HG03135 (cell line): ENCODE measurements at regions not wholly inside any gene's neighbourhood (a gene's known extent, or its start where the extent isn't known, plus 50 kb on each side); places are given as distances from the start of the nearest gene placed in this dataset.

Experiments used
- ATAC-seq: cut with Tn5 transposase; IDR thresholded peaks from one replicate; pipeline ENCODE4 v1.9.1; 2021; ENCODE audit warnings: mild to moderate bottlenecking, moderate library complexity; ENCODE audit not compliant: unreplicated experiment

GRCh38 chr4:145347684-145348083 lies 134.0 kb upstream of the SMAD1 start:
- ATAC-seq = no peak

- ATAC-seq = no peak
Observed at GRCh38 chr4:145346081-145346480, 135.6 kb upstream of the SMAD1 start.

- no peak for ATAC-seq
Observed at GRCh38 chr4:145345401-145345800, 136.3 kb upstream of the SMAD1 start.

GRCh38 chr4:145341381-145341780 lies 140.3 kb upstream of the SMAD1 start:
- ATAC-seq = no peak

- ATAC-seq = no peak
Observed at GRCh38 chr4:145340071-145340675, 141.5 kb upstream of the SMAD1 start.

- ATAC-seq = no peak
Observed at GRCh38 chr4:145339075-145339725, 142.5 kb upstream of the SMAD1 start.

- no peak for ATAC-seq
Observed at GRCh38 chr4:145338568-145338967, 143.1 kb upstream of the SMAD1 start.

- no peak for ATAC-seq
Observed at GRCh38 chr4:145337391-145337790, 144.3 kb upstream of the SMAD1 start.

- no peak for ATAC-seq
Observed at GRCh38 chr4:145333786-145334185, 147.9 kb upstream of the SMAD1 start.

GRCh38 chr4:145326491-145326890 lies 146.1 kb upstream of the OTUD4 start:
- no peak for ATAC-seq

GRCh38 chr4:145324161-145324560 lies 143.8 kb upstream of the OTUD4 start:
- no peak for ATAC-seq

GRCh38 chr4:145320294-145320693 lies 139.9 kb upstream of the OTUD4 start:
- ATAC-seq = no peak

- ATAC-seq = no peak
Observed at GRCh38 chr4:145319751-145320150, 139.4 kb upstream of the OTUD4 start.

GRCh38 chr4:145316897-145317574 lies 136.6 kb upstream of the OTUD4 start:
- no peak for ATAC-seq

GRCh38 chr4:145315811-145316225 lies 135.4 kb upstream of the OTUD4 start:
- no peak for ATAC-seq

- no peak for ATAC-seq
Observed at GRCh38 chr4:145308598-145308997, 128.2 kb upstream of the OTUD4 start.

- no peak for ATAC-seq
Observed at GRCh38 chr4:145307763-145308430, 127.5 kb upstream of the OTUD4 start.

- no peak for ATAC-seq
Observed at GRCh38 chr4:145307120-145307519, 126.7 kb upstream of the OTUD4 start.

- no peak for ATAC-seq
Observed at GRCh38 chr4:145302725-145303124, 122.3 kb upstream of the OTUD4 start.

- no peak for ATAC-seq
Observed at GRCh38 chr4:145301386-145302080, 121.1 kb upstream of the OTUD4 start.
